IMR-90 (cell line): ENCODE measurements at regions not wholly inside any gene's neighbourhood (a gene's known extent, or its start where the extent isn't known, plus 50 kb on each side); places are given as distances from the start of the nearest gene placed in this dataset.

ENCODE experiments used
- ATAC-seq: fragments of 200-7000 bp; cut with Tn5 transposase; 2 replicates; pipeline ENCODE4 v1.9.1; 2020; ENCODE audit warnings: low read depth, mild to moderate bottlenecking, moderate library complexity
- BruUV-seq: library from RNA; stranded (reverse); fragments of 400-500 nt; replicated peaks from 2 replicates; lab custom pipeline; 2021; lab: Mats Ljungman, UMichigan
- CTCF ChIA-PET: fragments of 300-600 bp; formaldehyde crosslinking; extraction: SDS; loops from one replicate; lab custom pipeline; 2021; ENCODE audit warnings: antibody characterized with exemption; lab: Yijun Ruan, JAX
- POLR2A ChIA-PET: fragments of 300-600 bp; sonication (Branson Sonifier 250); formaldehyde crosslinking; loops from one replicate; lab custom pipeline; 2022; ENCODE audit warnings: antibody characterized with exemption; ENCODE audit not compliant: unreplicated experiment; lab: Charles Lee
- DNase-seq: peaks from one replicate; pipeline ENCODE4 v3.0.0; 2013
- H2AFZ ChIP-seq: replicated peaks from 2 replicates; pipeline ENCODE3; 2013; ENCODE audit warnings: low read length, mild to moderate bottlenecking; ENCODE audit not compliant: poor library complexity
- H2AK5ac ChIP-seq: 2 replicates; pipeline ENCODE4 v1.6.1; 2013; ENCODE audit warnings: low read depth, low read length, inconsistent platforms
- H2AK9ac ChIP-seq: replicated peaks from 2 replicates; pipeline ENCODE3; 2013; ENCODE audit warnings: mild to moderate bottlenecking, low read depth, low read length, moderate library complexity; ENCODE audit not compliant: poor library complexity
- H2BK120ac ChIP-seq: 2 replicates; pipeline ENCODE4 v1.6.1; 2013; ENCODE audit warnings: low read depth, low read length, inconsistent platforms
- H2BK15ac ChIP-seq: 3 replicates; pipeline ENCODE4 v1.6.1; 2013; ENCODE audit warnings: low read depth, low read length, inconsistent platforms
- H2BK20ac ChIP-seq: 2 replicates; pipeline ENCODE4 v1.6.1; 2013; ENCODE audit warnings: low read depth, mild to moderate bottlenecking, inconsistent platforms, low read length, moderate library complexity
- H2BK5ac ChIP-seq: 2 replicates; pipeline ENCODE4 v1.6.1; 2013; ENCODE audit warnings: mild to moderate bottlenecking, low read depth, low read length, inconsistent platforms; ENCODE audit not compliant: poor library complexity, severe bottlenecking
- H3K14ac ChIP-seq: replicated peaks from 2 replicates; pipeline ENCODE4 v1.6.1; 2013; ENCODE audit warnings: low read depth, low read length, inconsistent platforms
- H3K18ac ChIP-seq: 2 replicates; pipeline ENCODE4 v1.6.1; 2013; ENCODE audit warnings: low read depth, low read length, control low read depth
- H3K23ac ChIP-seq: 2 replicates; pipeline ENCODE4 v1.6.1; 2013; ENCODE audit warnings: low read depth, low read length, inconsistent platforms
- H3K27ac ChIP-seq: 2 replicates; pipeline ENCODE4 v1.5.1; 2013; ENCODE audit warnings: mild to moderate bottlenecking, control low read depth, low read length; ENCODE audit not compliant: insufficient read depth
- H3K27me3 ChIP-seq: 2 replicates; pipeline ENCODE4 v1.6.1; 2013; ENCODE audit warnings: low read length; ENCODE audit not compliant: control insufficient read depth, insufficient read depth
- H3K36me3 ChIP-seq: 2 replicates; pipeline ENCODE4 v1.6.1; 2013; ENCODE audit warnings: low read length, mixed read lengths; ENCODE audit not compliant: control insufficient read depth, insufficient read depth
- H3K4ac ChIP-seq: 2 replicates; pipeline ENCODE4 v1.6.1; 2013; ENCODE audit warnings: low read depth, low read length, inconsistent platforms
- H3K4me1 ChIP-seq: 2 replicates; pipeline ENCODE4 v1.6.1; 2013; ENCODE audit warnings: low read length, mixed read lengths; ENCODE audit not compliant: control insufficient read depth, insufficient read depth
- H3K4me2 ChIP-seq: 2 replicates; pipeline ENCODE4 v1.6.1; 2013; ENCODE audit warnings: low read depth, mild to moderate bottlenecking, control low read depth, low read length, moderate library complexity
- H3K4me3 ChIP-seq: 2 replicates; pipeline ENCODE4 v1.5.1; 2013; ENCODE audit warnings: low read depth, mild to moderate bottlenecking, control low read depth, low read length, moderate library complexity; ENCODE audit not compliant: insufficient read depth
- H3K56ac ChIP-seq: 2 replicates; pipeline ENCODE4 v1.6.1; 2013; ENCODE audit warnings: low read length, inconsistent platforms; ENCODE audit not compliant: insufficient read depth; ENCODE audit errors: extremely low read depth
- H3K79me1 ChIP-seq, 2 experiments: 2 replicates each; pipeline ENCODE4 v1.6.1; 2013; ENCODE audit warnings: low read length in 2 of 2, inconsistent platforms in 1 of 2, low read depth in 1 of 2
- H3K9ac ChIP-seq: 2 replicates; pipeline ENCODE4 v1.6.1; 2013; ENCODE audit warnings: low read depth, low read length, control low read depth
- H3K9me1 ChIP-seq: 2 replicates; pipeline ENCODE4 v1.6.1; 2013; ENCODE audit warnings: low read length, inconsistent platforms; ENCODE audit not compliant: insufficient read depth
- H3K9me3 ChIP-seq: 2 replicates; pipeline ENCODE4 v1.6.1; 2013; ENCODE audit warnings: low read length; ENCODE audit not compliant: control insufficient read depth, insufficient read depth
- H4K20me1 ChIP-seq: 2 replicates; pipeline ENCODE4 v1.6.1; 2013; ENCODE audit warnings: low read length, inconsistent platforms; ENCODE audit not compliant: insufficient read depth
- H4K5ac ChIP-seq: 2 replicates; pipeline ENCODE4 v1.6.1; 2013; ENCODE audit warnings: mild to moderate bottlenecking, low read depth, low read length, control low read depth
- H4K8ac ChIP-seq, 2 experiments: 2 replicates each; pipeline ENCODE4 v1.6.1; 2013; ENCODE audit warnings: low read depth in 2 of 2, low read length in 2 of 2, control low read depth in 1 of 2, inconsistent platforms in 1 of 2
- H4K91ac ChIP-seq: 2 replicates; pipeline ENCODE4 v1.6.1; 2013; ENCODE audit warnings: low read depth, low read length, inconsistent platforms; ENCODE audit not compliant: insufficient read depth
- BHLHE40 ChIP-seq: fragments of 150-350 bp; IDR thresholded peaks from 2 replicates; pipeline ENCODE4 v1.6.1; 2016; ENCODE audit warnings: mild to moderate bottlenecking, low read depth, low read length
- CHD1 ChIP-seq: IDR thresholded peaks from 2 replicates; pipeline ENCODE4 v1.6.1; 2012; ENCODE audit warnings: low read depth, low read length, improper control_type of control experiment
- ELK1 ChIP-seq: fragments of 150-350 bp; IDR thresholded peaks from 2 replicates; pipeline ENCODE4 v1.6.1; 2016; ENCODE audit warnings: low read depth, mild to moderate bottlenecking, low read length, moderate library complexity, borderline replicate concordance
- MAFK ChIP-seq: IDR thresholded peaks from 2 replicates; pipeline ENCODE4 v1.6.1; 2012; ENCODE audit warnings: low read depth, low read length, improper control_type of control experiment
- POLR2A ChIP-seq: IDR thresholded peaks from 2 replicates; pipeline ENCODE4 v1.6.1; 2012; ENCODE audit warnings: mild to moderate bottlenecking, low read depth, low read length
- whole genome bisulfite sequencing, 2 experiments: methylation state at CpG; one replicate each; pipeline versions ENCODE4 v1.1.5 to v1.1.7; 2013; ENCODE audit warnings: missing lambda C conversion rate in 2 of 2; ENCODE audit not compliant: insufficient read length in 1 of 2; ENCODE audit errors: extremely low coverage in 2 of 2; 5-methylcytosine and 5-hydroxymethylcytosine counted together
- dilution Hi-C: fragments of 300-500 bp; cut with HindIII; formaldehyde crosslinking; loops from one replicate; pipeline ENCODE4 v1.14.3; 2018; ENCODE audit warnings: low sequenced_read_pairs; ENCODE audit not compliant: unreplicated experiment
- in situ Hi-C: fragments of 300-500 bp; cut with MboI; formaldehyde crosslinking; loops from 3 replicates; pipeline ENCODE4 v1.14.3; 2019; ENCODE audit warnings: low sequenced_read_pairs, inconsistent platforms, mixed read lengths
- intact Hi-C: fragments of 100-400 bp; cut with micrococcal nuclease; formaldehyde crosslinking; loops from 2 replicates; pipeline ENCODE4 v1.10.0; 2022

GRCh38 chr9:14538526-14538925, 154.7 kb downstream of the ZDHHC21 start:
- dilution Hi-C loops (no loop called here), intact Hi-C loops (no loop called here), in situ Hi-C loops (no loop called here)
- TF ChIP-seq MAFK (no peak), ELK1 (no peak), POLR2A (no peak), CHD1 (no peak), BHLHE40 (no peak)
- Histone ChIP-seq H2AK5ac (no peak overlapping the region), H2BK15ac (no peak overlapping the region), H3K14ac (no peak overlapping the region), H3K23ac (no peak overlapping the region), H3K9me3 (no peaks in the 10 kb centered on the region), H2BK5ac (no peak overlapping the region), H3K27ac (no peak overlapping the region), H3K4ac (no peak overlapping the region), H2BK120ac (no peak overlapping the region), H3K18ac (no peak overlapping the region), H3K36me3 (no peaks in the 10 kb centered on the region), H2AK9ac (no peak overlapping the region), H3K9me1 (no peaks in the 10 kb centered on the region), H3K4me2 (no peak overlapping the region), H4K20me1 (no peaks in the 10 kb centered on the region), H4K91ac (no peak overlapping the region), H3K4me1 (no peaks in the 10 kb centered on the region), H3K27me3 (peaks cover 8% of the 10 kb centered on the region), H4K8ac (no peak overlapping the region), H3K56ac (no peak overlapping the region), H3K79me1 (no peaks in the 10 kb centered on the region), H2BK20ac (no peak overlapping the region), H4K5ac (no peak overlapping the region), H3K4me3 (no peak overlapping the region), H2AFZ (no peak overlapping the region), H3K9ac (no peak overlapping the region)
- WGBS, 2 experiments, result no CpG with 5 or more reads among the region's 4 CpGs
- ChIA-PET CTCF (no interaction called here), POLR2A (no interaction called here)
- DNase-seq (no peak), ATAC-seq (no peak)
- no TSS peak for BruUV-seq
